GM12878 (cell line): ENCODE measurements at regions not wholly inside any gene's neighbourhood (a gene's known extent, or its start where the extent isn't known, plus 50 kb on each side); places are given as distances from the start of the nearest gene placed in this dataset.

Experiments
- ATAC-seq: fragments of 200-7000 bp; cut with Tn5 transposase; 3 replicates; pipeline ENCODE4 v1.9.1; 2020; ENCODE audit warnings: mild to moderate bottlenecking, moderate library complexity
- BruUV-seq: library from RNA; stranded (reverse); fragments of 400-500 nt; replicated peaks from 2 replicates; lab custom pipeline; 2021; lab: Mats Ljungman, UMichigan
- CTCF ChIA-PET: fragments of 300-600 bp; sonication (Branson Sonifier 250); formaldehyde crosslinking; extraction: SDS; loops from one replicate; lab custom pipeline; 2021; ENCODE audit warnings: inconsistent platforms; lab: Yijun Ruan, JAX
- POLR2A ChIA-PET: fragments of 350-600 bp; formaldehyde crosslinking; extraction: SDS; loops from one replicate; lab custom pipeline; 2021; ENCODE audit warnings: inconsistent platforms; lab: Charles Lee
- RAD21 ChIA-PET: fragments of 300-600 bp; sonication (Branson Sonifier 250); formaldehyde crosslinking; loops from one replicate; lab custom pipeline; 2023; ENCODE audit warnings: antibody characterized with exemption; ENCODE audit not compliant: unreplicated experiment; lab: Charles Lee
- SMC1A ChIA-PET: fragments of 300-600 bp; sonication (Branson Sonifier 250); formaldehyde crosslinking; loops from one replicate; lab custom pipeline; 2023; ENCODE audit not compliant: unreplicated experiment, uncharacterized antibody; lab: Charles Lee
- DNase-seq: peaks from one replicate; pipeline ENCODE4 v3.0.0-alpha.2; 2011; ENCODE audit warnings: low read depth, low spot score
- FAIRE-seq: peaks from 3 replicates; lab custom pipeline; 2011; peaks lifted over from hg19 to GRCh38; lab: Jason Lieb, UNC
- H2AFZ ChIP-seq: 2 replicates; pipeline ENCODE4 v1.6.0; 2011; ENCODE audit warnings: low read depth, low read length, control low read depth; ENCODE audit not compliant: control insufficient read depth
- H3K27ac ChIP-seq: 2 replicates; pipeline ENCODE4 v1.5.1; 2011; ENCODE audit warnings: control low read depth; ENCODE audit not compliant: control insufficient read depth, insufficient read depth
- H3K27me3 ChIP-seq, 2 experiments: replicated peaks in 1 of 2; 2 replicates each; pipeline versions ENCODE4 v1.6.0 to v1.6.1; 2011; ENCODE audit warnings: low read length in 1 of 2; ENCODE audit not compliant: control insufficient read depth in 2 of 2, insufficient read depth in 2 of 2
- H3K36me3 ChIP-seq, 2 experiments: 2 replicates each; pipeline ENCODE4 v1.5.1; 2011; ENCODE audit warnings: low read length in 1 of 2; ENCODE audit not compliant: control insufficient read depth in 2 of 2, insufficient read depth in 2 of 2
- H3K4me1 ChIP-seq: 2 replicates; pipeline ENCODE4 v1.6.1; 2011; ENCODE audit warnings: mild to moderate bottlenecking, low read length, moderate library complexity, mixed read lengths; ENCODE audit not compliant: control insufficient read depth, insufficient read depth
- H3K4me2 ChIP-seq: 2 replicates; pipeline ENCODE4 v1.6.0; 2011; ENCODE audit warnings: control low read depth; ENCODE audit not compliant: control insufficient read depth, insufficient read depth
- H3K4me3 ChIP-seq: fragments of 200-600 bp; sonication (generic); 2 replicates; pipeline ENCODE4 v1.5.1; 2016
- H3K79me2 ChIP-seq: 2 replicates; pipeline ENCODE4 v1.6.0; 2011; ENCODE audit warnings: low read length; ENCODE audit not compliant: control insufficient read depth, insufficient read depth
- H3K9ac ChIP-seq: 2 replicates; pipeline ENCODE4 v1.8.0; 2011; ENCODE audit warnings: low read length, control low read depth, mixed read lengths; ENCODE audit not compliant: control insufficient read depth, insufficient read depth
- H3K9me3 ChIP-seq: replicated peaks from 3 replicates; pipeline ENCODE4 v1.5.1; 2011; ENCODE audit warnings: mild to moderate bottlenecking, low read length; ENCODE audit not compliant: control insufficient read depth, insufficient read depth
- H4K20me1 ChIP-seq: 2 replicates; pipeline ENCODE4 v1.6.0; 2011; ENCODE audit not compliant: control insufficient read depth, insufficient read depth
- CBX5 ChIP-seq: sonication (generic); IDR thresholded peaks from 2 replicates; pipeline ENCODE4 v1.6.1; 2016; ENCODE audit warnings: low read depth, moderate library complexity, mild to moderate bottlenecking, inconsistent platforms
- CREM ChIP-seq: IDR thresholded peaks from 2 replicates; pipeline ENCODE4 v1.6.1; 2014; ENCODE audit warnings: antibody characterized with exemption, low read depth
- NFYA ChIP-seq: IDR thresholded peaks from 2 replicates; pipeline ENCODE4 v1.6.1; 2011; ENCODE audit warnings: low read depth, mild to moderate bottlenecking, low read length, improper control_type of control experiment, borderline replicate concordance
- NR2C2 ChIP-seq: IDR thresholded peaks from 2 replicates; pipeline ENCODE4 v1.6.1; 2011; ENCODE audit warnings: borderline replicate concordance, low read depth; ENCODE audit not compliant: control insufficient read depth, insufficient read length
- PBX3 ChIP-seq: IDR thresholded peaks from 2 replicates; pipeline ENCODE4 v1.6.1; 2011; ENCODE audit warnings: mild to moderate bottlenecking, low read depth, low read length, moderate library complexity; ENCODE audit not compliant: insufficient replicate concordance
- POLR2AphosphoS5 ChIP-seq: IDR thresholded peaks from 2 replicates; pipeline ENCODE4 v1.6.1; 2011; ENCODE audit warnings: mild to moderate bottlenecking, low read length, inconsistent platforms
- PRDM15 ChIP-seq: fragments of 450-650 bp; formaldehyde crosslinking; IDR thresholded peaks from 2 replicates; pipeline ENCODE4 v1.4.0; 2020; ENCODE audit warnings: mild to moderate bottlenecking, moderate library complexity
- SIX5 ChIP-seq: IDR thresholded peaks from 2 replicates; pipeline ENCODE4 v1.6.1; 2011; ENCODE audit warnings: mild to moderate bottlenecking, low read depth, low read length, moderate library complexity; ENCODE audit not compliant: severe bottlenecking
- SPI1 ChIP-seq: IDR thresholded peaks from 2 replicates; pipeline ENCODE4 v1.6.1; 2011; ENCODE audit warnings: low read depth, mild to moderate bottlenecking, low read length, moderate library complexity, borderline replicate concordance; ENCODE audit not compliant: insufficient read depth
- ZNF384 ChIP-seq: IDR thresholded peaks from 2 replicates; pipeline ENCODE4 v1.6.1; 2012; ENCODE audit warnings: low read depth, mild to moderate bottlenecking, low read length, improper control_type of control experiment, borderline replicate concordance
- ZNF622 ChIP-seq: fragments of 450-650 bp; IDR thresholded peaks from 2 replicates; pipeline ENCODE4 v1.6.1; 2017; ENCODE audit warnings: mild to moderate bottlenecking, inconsistent platforms
- WGBS: methylation state at CpG from one replicate; pipeline ENCODE4 v1.1.6; 2016; ENCODE audit warnings: low lambda C conversion rate; ENCODE audit not compliant: insufficient replicate concordance, insufficient coverage; ENCODE audit errors: missing lambda C conversion rate; 5-methylcytosine and 5-hydroxymethylcytosine counted together
- in situ Hi-C: fragments of 300-500 bp; cut with MboI; formaldehyde crosslinking; loops from 9 replicates; pipeline ENCODE4 v1.14.3; 2018; ENCODE audit warnings: mixed read lengths
- intact Hi-C: fragments of 100-400 bp; cut with micrococcal nuclease; formaldehyde crosslinking; loops from one replicate; pipeline ENCODE4 v1.14.2; 2022; ENCODE audit not compliant: unreplicated experiment

GRCh38 chr3:81925385-81925784 lies 163.9 kb upstream of the GBE1 start:
- DNase-seq = no peak
- Histone ChIP-seq H3K36me3 (no peaks in the 10 kb centered on the region), H3K4me3 (no peak overlapping the region), H3K9ac (no peak overlapping the region), H3K27me3 (no peaks in the 10 kb centered on the region), H3K4me2 (no peak overlapping the region), H4K20me1 (no peaks in the 10 kb centered on the region), H3K4me1 (no peaks in the 10 kb centered on the region), H2AFZ (no peak overlapping the region), H3K9me3 (no peaks in the 10 kb centered on the region), H3K27ac (no peak overlapping the region), H3K79me2 (no peaks in the 10 kb centered on the region)
- BruUV-seq = no TSS peak
- CTCF ChIA-PET = interaction anchor here (0.6 to 1.2 kb wide), 4 partner anchors 12 to 1990 kb away, joined by 3 read pairs; no protein-coding TSS in a partner anchor
- POLR2A ChIA-PET = no interaction called here
- no peak for ATAC-seq
- no peak for TF ChIP-seq NR2C2
- no peak for TF ChIP-seq ZNF384
- SMC1A ChIA-PET = no interaction called here
- FAIRE-seq = no peak
- intact Hi-C loops (no loop called here), in situ Hi-C loops (no loop called here)
- RAD21 ChIA-PET = interaction anchor here (0.8 kb wide), 1 partner anchor 53 kb away, joined by 3 read pairs; no protein-coding TSS in a partner anchor

- ATAC-seq (no peak), DNase-seq (no peak), FAIRE-seq (no peak)
- Histone ChIP-seq H3K9ac (no peak overlapping the region), H3K4me3 (no peak overlapping the region), H3K4me1 (no peaks in the 10 kb centered on the region), H3K27ac (no peak overlapping the region), H3K9me3 (no peaks in the 10 kb centered on the region), H2AFZ (no peak overlapping the region), H3K79me2 (no peaks in the 10 kb centered on the region), H3K4me2 (no peak overlapping the region), H3K27me3 (no peaks in the 10 kb centered on the region), H3K36me3 (no peaks in the 10 kb centered on the region), H4K20me1 (no peaks in the 10 kb centered on the region)
- intact Hi-C loops = no loop called here
- WGBS = 41% methylated on average over 2 of the region's 2 CpGs
- RAD21 ChIA-PET = no interaction called here
- SMC1A ChIA-PET = interaction anchor here (0.9 to 3.8 kb wide), 2 partner anchors 13 to 82 kb away, joined by 3 to 22 read pairs; no protein-coding TSS in a partner anchor
- CTCF ChIA-PET = interaction anchor here (0.8 to 5.9 kb wide), 2 partner anchors 9 to 13 kb away, joined by 5 to 57 read pairs; no protein-coding TSS in a partner anchor
- no TSS peak for BruUV-seq
- POLR2A ChIA-PET = no interaction called here
- in situ Hi-C loops = no loop called here
- TF ChIP-seq ZNF622 (no peak), PBX3 (no peak), POLR2AphosphoS5 (no peak), SPI1 (no peak), NFYA (no peak), CBX5 (no peak), CREM (no peak), PRDM15 (CRISPR knock-in tag) (no peak), SIX5 (no peak)
Measured at GRCh38 chr3:81923038-81923437, 161.6 kb upstream of the GBE1 start.
